HG03575 (cell line): ENCODE measurements at regions not wholly inside any gene's neighbourhood (a gene's known extent, or its start where the extent isn't known, plus 50 kb on each side); places are given as distances from the start of the nearest gene placed in this dataset.
"Not testable (repeated sequence)": the region's sequence is repeated elsewhere in the genome, so short reads cannot be mapped to it uniquely, and the experiment has no call there.

ENCODE experiments used
- ATAC-seq: cut with Tn5 transposase; IDR thresholded peaks from one replicate; pipeline ENCODE4 v1.9.1; 2021; ENCODE audit not compliant: unreplicated experiment, insufficient number of reproducible peaks, low FRiP score; ENCODE audit errors: extremely low read depth

DNA sequence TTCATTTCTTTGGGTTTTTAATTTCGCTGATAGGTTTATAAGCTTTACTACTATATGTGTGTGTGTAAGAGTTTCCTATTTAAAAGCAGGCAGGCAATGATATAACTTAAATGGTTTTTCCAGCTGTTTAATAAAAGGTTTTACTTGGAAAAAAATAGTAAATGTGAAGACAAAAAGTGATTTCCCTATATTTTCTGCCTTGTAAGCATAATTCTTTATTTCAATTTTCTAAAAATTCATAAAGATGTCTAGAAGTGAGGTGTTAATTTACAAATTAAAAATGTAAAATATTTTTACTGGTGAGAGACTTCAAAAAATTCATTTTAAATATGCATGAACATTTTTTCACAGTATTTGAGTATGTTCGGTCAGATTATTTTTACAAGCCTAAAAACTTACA, 161.8 kb downstream of the SEPTIN7 start:
- ATAC-seq: not testable (repeated sequence)

DNA sequence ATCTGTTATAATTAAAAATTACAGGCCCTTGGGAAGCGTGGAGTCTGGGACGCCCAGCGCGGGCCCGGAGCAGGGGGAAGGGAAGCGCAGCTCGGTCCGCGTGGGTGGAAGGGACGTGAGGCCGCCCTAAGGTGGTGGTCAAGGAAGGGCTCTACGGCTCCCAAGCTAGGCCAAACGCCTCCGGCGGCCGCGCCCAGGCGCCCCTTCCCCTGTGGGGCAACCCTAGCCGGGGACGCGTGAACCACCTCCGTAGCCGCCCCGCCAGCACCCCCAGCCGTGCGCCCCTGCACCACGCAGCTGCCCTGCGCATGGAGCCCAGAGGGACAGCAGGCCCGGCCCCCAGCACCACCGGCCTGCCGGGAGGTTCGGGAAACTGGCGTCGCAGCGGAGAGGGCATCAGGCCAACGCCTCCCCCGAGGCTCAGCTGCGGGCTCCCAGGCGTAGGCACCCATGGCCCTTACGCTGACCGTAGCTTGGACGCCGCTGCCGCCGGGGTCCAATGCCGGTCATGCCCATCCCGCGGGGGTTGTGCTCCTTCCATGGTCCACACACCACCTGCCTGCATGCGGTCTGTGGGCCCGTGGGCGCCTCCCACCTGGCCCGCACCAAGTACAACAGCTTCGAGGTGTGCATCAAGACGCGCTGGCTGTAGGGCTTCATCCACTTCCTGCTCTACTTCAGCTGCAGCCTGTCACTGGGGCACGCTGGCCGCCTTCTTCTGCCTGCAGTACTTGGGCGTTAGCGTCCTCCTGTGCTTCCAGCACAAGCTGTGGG, 166.7 kb downstream of the SEPTIN7 start:
- ATAC-seq: no peak

DNA sequence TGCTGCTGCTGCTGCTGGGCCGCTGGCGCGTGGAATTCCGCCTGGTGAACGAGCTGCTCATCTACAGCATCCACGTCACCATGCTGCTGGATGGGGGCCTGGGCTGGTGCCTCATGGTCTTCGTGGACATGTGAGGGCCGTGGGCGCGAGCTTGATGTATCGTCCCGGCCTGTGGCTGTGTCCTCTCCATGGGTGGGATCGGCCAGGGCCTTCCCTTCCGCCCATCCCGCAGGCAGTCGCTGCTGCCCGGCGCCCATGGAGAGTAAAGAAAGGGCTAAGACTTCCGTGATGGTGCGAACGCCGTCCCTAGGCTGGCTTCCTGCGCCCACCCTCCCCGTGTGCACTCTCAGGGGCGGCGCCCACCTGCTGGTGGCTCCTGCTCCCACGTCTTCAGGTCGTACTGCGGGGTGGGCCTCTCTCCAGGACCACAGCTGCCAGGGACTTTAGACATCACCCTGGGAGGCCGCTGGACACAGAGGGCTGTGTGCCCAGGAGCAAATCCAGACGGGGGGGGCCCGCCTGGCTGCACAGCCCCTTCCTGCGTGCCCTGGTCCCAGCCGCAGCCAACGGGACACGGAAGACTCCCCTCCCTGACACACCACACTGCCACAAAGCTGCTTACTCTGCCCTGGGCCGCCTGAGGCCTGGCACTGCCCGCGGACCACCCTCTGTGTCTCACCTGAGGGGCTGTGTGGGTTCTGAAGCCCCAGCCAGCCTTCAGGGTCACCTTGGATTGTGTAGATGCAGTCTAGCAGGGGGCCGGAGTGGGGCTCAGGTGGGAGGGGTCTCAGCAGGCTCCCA, 167.5 kb downstream of the SEPTIN7 start:
- ATAC-seq: no peak

DNA sequence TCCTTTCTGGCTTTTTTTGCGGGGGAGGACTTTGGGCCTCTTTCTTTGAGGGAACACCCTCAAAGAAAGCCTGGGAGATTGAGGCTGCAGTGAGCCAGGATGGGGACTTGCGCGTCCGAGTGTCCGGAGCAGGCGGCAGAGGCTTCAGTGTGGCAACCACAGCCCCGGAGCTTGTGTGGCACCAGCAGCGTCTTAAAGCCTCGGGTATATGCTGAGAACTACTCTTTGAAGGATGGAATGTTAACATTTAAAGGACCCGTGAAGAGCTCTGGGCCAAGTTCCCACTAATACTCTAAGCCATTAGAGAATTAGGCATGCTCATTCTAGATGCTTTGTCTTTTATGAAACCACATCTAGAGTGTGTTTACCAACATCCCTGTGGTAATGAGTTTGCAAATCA, 168.2 kb downstream of the SEPTIN7 start:
- no peak for ATAC-seq

DNA sequence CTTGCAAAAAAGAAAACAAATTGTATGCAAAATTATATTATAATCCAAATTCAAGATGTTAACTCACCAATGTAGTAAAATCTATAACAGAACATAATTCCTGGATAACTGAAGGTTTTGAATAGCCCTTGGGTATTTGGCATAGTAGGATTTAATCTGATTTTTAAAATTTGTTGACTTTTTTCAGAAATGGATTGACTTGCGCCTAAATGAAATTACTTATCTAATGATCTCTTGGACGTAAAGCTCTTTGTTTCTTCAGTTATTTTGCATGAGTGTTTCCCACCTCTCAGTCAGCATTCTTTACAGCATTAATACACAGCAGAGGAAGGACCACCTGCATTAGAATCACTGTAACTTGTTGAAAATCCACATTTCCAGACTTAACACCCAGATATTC, 169.6 kb downstream of the SEPTIN7 start:
- ATAC-seq: no peak

DNA sequence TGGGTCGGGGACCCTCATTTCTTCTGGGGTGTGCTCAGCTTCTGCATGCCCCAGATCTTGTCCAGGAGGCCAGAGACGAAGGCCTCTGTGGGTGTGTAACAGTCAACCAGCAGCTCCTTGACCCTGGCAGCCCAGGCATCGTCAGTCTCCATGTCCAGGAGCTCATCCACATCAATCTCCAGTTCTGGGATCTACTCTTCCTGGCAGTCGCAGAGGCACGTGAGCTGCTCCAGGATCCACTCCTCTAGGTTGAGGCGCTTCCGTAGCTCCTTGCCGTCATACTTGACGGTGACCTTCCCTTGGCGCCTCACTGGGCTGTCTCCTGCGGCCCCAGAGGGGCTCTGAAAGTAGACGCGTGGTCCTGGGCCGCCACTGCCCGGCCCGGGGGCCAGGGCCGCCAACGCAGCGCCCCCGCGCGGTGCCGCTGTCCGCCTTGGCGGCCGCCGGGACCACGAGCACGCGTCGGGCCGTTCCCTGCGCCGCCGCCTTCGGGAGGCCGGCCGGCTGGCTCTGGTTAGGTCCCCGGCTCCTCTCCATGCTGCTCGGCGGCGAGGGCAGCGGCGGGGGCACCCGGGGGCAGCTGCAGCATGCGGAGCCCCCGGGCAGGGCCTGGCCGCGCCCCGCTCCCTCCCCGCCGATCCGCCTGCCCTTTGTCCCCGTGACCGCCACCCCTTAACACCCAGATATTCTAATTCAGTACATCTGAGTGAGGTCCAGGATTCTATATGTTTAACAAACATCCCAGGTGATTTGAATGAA, 170.5 kb downstream of the SEPTIN7 start:
- no peak for ATAC-seq

DNA sequence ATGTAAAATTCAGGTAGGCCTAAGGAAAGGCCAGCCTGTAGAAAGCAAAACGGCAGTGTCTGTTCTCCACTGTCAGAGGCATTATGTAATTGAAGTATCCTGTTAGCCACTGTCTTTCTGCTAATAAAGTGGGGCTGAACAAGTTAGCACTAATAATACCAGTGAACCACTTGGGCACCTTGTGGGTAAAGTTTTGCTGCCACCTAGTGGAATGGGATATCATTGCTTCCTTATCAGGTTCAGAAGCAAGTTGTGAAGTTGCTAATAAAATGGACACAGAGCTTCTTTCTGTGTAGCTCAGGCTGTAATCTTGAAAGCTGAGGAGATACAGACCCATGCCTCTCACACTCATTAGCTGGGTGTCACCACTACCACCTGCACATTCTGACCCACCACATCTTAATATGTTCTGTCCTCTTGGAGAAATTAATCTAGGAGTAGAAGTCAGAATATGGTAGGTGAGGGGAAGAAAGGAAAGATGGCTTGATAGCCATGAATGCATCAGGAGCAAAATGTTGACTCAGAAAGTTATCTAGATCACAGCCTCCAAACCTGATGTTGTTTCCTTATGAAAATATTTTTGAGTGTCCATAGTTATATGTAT, 175.1 kb downstream of the SEPTIN7 start:
- no peak for ATAC-seq

DNA sequence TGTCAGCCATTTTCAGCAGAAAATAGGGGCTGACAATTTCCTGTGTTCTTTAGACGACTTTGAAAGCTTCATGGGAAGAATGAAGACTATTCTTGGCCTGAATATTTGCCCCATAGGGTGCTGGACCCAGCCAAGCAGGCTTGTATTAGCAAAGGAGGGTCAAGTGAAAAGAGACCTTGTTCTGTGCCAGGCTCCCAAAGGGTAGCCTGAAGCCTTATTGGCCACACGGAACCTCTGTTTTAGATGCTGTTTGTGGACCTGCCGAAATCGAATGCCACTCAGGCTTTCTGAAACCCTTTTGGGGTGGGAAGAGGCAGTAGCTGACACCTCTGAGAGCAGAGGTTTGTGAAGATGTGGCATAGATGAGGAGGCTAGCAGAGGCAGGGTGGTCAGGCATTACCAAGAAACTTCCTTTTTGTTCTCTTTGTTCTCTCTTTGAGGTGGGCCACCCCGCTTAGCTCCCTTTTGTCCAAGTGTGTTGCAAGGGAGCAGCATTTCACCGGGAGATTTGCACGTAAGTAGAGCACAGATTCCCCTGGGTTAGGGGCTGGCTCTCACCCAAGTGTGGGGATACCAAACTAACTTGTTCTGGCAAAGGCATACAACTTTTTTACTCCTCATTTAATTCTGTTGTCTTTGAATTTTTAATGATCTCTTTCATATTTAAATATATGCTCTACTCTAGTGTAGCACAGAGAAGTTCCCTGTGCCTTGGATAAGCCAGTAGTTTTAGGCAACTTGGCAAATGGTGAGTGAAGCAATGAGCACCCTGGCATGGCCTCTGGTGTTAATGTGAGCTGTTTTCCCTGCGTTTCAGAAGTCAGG, 174.0 kb upstream of the EEPD1 start:
- ATAC-seq: not testable (repeated sequence)

DNA sequence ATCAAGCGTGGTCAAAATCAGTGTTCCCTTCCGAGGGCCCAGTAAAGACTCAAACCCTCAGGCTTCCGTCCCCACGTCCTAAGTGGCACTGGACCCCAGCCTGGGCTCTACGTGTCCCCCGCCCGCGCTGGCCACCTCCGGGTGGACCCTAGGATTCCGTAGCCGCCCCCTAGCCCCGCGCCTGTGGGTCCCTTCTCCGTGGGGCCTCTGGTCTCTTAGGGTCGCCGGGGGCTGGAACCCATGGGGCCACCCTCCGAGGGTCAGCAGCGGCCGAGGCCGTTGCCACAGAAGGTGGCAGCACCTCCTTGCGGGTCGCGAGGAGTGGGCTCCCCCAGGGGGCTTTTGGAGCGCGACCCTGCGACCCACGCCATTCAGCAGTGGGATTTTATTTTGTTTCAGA, 170.5 kb upstream of the EEPD1 start:
- no peak for ATAC-seq

DNA sequence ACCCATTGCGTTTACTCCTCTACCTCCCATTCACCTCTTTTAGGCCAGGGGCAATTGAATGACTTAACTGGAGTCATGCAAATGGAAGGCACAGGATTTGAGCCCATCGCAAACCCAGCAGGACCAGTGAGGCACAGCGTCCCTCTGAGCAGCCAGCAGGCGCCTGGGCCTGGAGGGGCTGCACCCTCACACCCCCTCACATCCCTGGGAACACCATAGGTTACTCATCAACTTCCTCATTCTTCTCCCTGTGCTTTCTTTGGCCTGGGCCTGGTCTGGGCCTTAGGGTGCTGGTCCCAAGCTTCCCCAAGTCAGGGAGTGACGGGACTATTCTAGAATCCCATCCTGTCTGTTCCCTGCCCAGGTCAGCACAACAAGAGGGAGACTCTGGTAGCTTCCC, 169.4 kb upstream of the EEPD1 start:
- no peak for ATAC-seq

DNA sequence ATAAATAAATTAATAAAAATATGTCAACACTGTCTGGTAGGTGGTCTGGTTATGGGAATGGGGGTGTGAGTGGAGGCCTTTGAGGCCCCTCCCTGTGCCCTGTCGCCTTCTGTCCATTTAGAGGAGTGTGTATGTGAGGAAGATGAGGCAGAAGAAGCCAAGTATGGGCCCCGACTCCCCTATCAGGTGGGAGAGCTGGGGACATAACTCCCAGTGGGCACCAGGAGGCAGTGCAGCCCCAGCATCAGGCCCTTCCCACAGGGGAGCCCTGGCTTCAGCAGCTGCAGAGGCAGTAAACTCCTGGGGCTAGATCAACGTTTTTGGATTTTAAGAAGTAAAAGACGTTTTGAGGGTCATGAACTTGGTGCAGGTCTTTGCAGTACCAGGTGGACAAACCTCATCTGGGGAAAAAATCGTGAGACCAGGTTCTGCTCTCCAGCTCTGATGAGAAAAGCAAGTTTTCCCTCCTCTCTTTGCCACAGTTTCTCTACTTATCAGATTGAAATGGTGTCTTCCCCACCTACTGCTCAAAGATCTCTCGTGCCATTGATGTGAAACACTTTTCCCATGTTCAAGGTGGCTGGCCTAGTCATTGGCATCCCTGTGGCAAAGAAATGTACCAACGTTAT, 167.8 kb upstream of the EEPD1 start:
- ATAC-seq: no peak

DNA sequence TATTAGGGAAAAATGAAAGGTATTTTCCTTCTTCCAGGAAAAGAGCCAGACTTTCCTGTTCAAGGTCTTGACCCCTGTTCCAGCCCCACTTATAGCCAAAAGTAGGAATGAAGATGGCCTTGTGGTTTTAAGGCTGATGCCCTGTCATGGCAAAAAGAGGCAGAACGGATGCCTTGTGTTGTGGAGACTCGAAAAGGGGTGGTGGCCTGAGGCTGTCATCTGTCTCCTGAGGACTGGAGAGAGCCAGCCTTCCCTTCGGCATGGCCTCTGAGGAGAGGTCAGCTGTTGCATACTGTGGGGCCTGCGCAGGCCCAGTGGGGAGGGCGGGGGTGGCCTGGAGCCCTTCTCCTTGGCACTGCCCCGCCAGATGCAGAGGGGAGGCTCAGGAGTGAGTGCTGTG, 166.0 kb upstream of the EEPD1 start:
- no peak for ATAC-seq

DNA sequence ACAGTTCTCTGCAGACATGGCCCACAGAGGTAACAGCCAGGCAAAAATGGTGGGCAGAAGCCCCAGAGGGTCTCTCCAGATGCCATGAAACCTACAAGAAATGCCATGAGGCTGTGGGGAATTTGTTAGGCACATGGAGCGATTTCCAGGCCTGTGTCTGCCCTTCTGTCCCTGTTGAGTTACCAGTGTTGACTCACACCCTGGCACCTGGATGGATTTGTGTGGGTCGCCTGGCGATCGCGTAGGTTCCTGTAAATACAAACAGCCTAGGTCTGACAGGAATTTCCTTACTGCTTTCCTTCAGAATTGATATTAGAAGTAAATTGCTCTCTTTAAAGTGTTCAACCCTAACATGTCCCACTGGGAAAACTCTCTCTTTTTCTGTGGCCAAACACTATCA, 164.9 kb upstream of the EEPD1 start:
- ATAC-seq: no peak

DNA sequence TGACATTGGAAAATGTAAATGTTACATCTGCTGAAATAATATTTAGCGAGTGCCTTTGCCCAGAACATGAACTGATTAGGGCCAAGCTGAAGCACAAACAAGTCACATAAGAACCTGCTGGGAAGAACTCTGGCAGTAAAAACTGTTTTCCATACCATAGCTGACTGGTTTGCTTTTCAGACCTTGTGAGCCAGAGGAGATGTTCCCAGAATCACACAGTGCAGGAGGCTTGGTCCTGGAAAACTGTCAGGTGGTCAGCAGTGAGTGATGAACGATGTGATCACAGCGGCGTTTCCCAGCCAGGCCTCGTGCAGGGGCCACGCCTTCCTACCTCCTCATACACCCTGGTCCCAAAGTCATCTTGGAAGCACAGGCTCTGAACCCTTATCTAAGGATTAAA, 164.2 kb upstream of the EEPD1 start:
- ATAC-seq: no peak

DNA sequence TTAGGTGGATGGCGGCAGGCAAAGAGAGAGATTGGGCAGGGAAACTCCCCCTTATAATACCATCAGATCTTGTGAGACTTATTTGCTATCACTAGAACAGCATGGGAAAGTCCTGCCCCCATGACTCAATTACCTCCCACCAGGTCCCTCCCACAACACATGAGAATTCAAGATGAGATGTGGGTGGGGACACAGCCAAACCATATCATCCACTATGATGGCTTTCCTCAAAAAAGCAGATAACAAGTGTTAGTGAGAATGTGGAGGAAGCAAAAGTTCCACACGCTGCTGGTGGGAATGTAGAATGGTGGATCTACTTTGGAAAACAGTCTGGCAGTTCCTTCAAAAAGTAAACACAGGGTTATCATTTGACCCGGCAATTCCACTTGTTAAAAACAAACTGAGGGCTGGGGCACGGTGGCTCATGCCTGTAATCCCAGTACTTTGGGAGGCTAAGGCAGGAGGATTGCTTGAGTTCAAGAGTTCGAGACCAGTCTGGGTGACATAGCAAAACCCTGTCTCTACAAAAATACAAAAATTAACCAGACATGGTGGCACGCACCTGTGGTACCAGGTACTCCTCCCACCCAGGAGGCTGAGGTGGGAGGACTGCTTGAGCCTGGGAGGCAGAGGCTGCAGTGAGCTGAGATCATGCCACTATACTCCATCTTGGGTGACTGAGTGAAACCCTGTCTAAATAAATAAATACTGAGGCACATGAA, 161.4 kb upstream of the EEPD1 start:
- ATAC-seq: no peak

DNA sequence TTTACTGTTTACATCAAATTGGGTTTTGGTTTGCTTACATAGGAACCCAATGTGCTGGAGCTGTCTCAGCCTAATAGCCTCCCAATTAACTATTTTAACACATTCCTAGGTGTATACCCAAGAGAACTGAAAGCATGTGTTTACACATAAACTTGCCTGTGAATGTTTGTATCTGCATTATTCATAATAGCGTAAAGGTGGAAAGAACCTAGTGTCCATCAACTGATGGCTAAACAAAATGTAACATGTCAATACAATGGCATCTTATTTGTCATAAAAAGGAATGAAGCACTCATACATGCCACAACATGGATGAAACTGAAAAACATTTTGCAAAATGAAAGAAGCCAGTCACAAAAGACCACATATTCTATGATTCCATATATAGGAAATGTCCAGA, 160.6 kb upstream of the EEPD1 start:
- no peak for ATAC-seq

DNA sequence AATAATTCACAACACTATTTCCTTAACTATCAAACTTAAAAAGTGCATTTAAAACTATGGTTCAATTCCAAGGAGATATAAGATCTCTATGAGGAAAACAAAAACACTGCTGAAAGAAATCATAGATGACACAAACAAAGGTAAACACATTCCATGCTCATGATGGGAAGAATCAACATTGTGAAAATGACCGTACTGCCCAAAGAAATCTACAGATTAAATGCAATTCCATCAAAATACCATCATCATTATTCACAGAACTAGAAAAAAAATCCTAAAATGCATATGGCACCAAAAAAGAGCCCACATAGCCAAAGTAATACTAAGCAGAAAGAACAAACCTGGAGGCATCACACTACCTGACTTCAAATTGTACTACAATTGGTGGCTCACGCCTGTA, 159.9 kb upstream of the EEPD1 start:
- no peak for ATAC-seq
